Neural cell (in vitro differentiated cells): ENCODE measurements at regions not wholly inside any gene's neighbourhood (a gene's known extent, or its start where the extent isn't known, plus 50 kb on each side); places are given as distances from the start of the nearest gene placed in this dataset.

Experiments used
- H2AFZ ChIP-seq: fragments of 200-600, 300-800 bp; sonication (generic), shearing (Covaris generic); 2 replicates; pipeline ENCODE4 v1.6.0; 2014; ENCODE audit warnings: low read depth, mild to moderate bottlenecking, antibody characterized with exemption, low read length, moderate library complexity
- H3F3A ChIP-seq: fragments of 200-600 bp; shearing (Covaris generic); 2 replicates; pipeline ENCODE4 v1.6.1; 2016; ENCODE audit warnings: mild to moderate bottlenecking, moderate library complexity, mixed read lengths, antibody characterized with exemption, low read length; ENCODE audit not compliant: insufficient read depth, poor library complexity, severe bottlenecking
- H3K27ac ChIP-seq: fragments of 200-600, 300-800 bp; sonication (generic), shearing (Covaris generic); 2 replicates; pipeline ENCODE4 v1.5.1; 2014; ENCODE audit warnings: mild to moderate bottlenecking, low read length, moderate library complexity
- H3K27me3 ChIP-seq: fragments of 300-800, 200-600 bp; sonication (generic), shearing (Covaris generic); 2 replicates; pipeline ENCODE4 v1.6.0; 2014; ENCODE audit warnings: mild to moderate bottlenecking, low read depth, low read length, moderate library complexity; ENCODE audit not compliant: insufficient read depth
- H3K36me3 ChIP-seq: fragments of 300-800, 200-600 bp; sonication (generic), shearing (Covaris generic); 2 replicates; pipeline ENCODE4 v1.5.1; 2014; ENCODE audit warnings: mild to moderate bottlenecking, antibody characterized with exemption, low read length, moderate library complexity; ENCODE audit not compliant: insufficient read depth
- H3K4me2 ChIP-seq: fragments of 300-800, 200-600 bp; sonication (generic), shearing (Covaris generic); 2 replicates; pipeline ENCODE4 v1.6.0; 2014; ENCODE audit warnings: mild to moderate bottlenecking, low read length
- H3K4me3 ChIP-seq: fragments of 300-800, 200-600 bp; sonication (generic), shearing (Covaris generic); 2 replicates; pipeline ENCODE4 v1.5.1; 2014; ENCODE audit warnings: mild to moderate bottlenecking, low read length, moderate library complexity
- H3K79me2 ChIP-seq: fragments of 200-600 bp; shearing (Covaris generic); replicated peaks from 2 replicates; pipeline ENCODE4 v1.6.0; 2014; ENCODE audit warnings: mild to moderate bottlenecking, low read length, moderate library complexity; ENCODE audit not compliant: insufficient read depth
- H3K9ac ChIP-seq: fragments of 300-800, 200-600 bp; sonication (generic), shearing (Covaris generic); 2 replicates; pipeline ENCODE4 v1.6.1; 2016; ENCODE audit warnings: mild to moderate bottlenecking, low read length, mixed read lengths
- H3K9me2 ChIP-seq: fragments of 200-600 bp; shearing (Covaris generic); 2 replicates; pipeline ENCODE4 v1.6.1; 2016; ENCODE audit warnings: mild to moderate bottlenecking, low read length, mixed read lengths; ENCODE audit not compliant: insufficient read depth
- H3K9me3 ChIP-seq: fragments of 200-600, 300-800 bp; sonication (generic), shearing (Covaris generic); 2 replicates; pipeline ENCODE4 v1.6.1; 2016; ENCODE audit warnings: mild to moderate bottlenecking, mixed run types, low read length, moderate library complexity, mixed read lengths
- H4K20me1 ChIP-seq: fragments of 200-600 bp; shearing (Covaris generic); 2 replicates; pipeline ENCODE4 v1.6.1; 2016; ENCODE audit warnings: mild to moderate bottlenecking, mixed run types; ENCODE audit not compliant: insufficient read depth
- CTCF ChIP-seq: fragments of 450-650 bp; IDR thresholded peaks from 2 replicates; pipeline ENCODE4 v1.5.1; 2014; ENCODE audit warnings: antibody characterized with exemption, mild to moderate bottlenecking, moderate library complexity; ENCODE audit not compliant: poor library complexity, severe bottlenecking
- EP300 ChIP-seq: fragments of 450-650 bp; conservative IDR thresholded peaks from 2 replicates; pipeline ENCODE4 v1.6.1; 2014; ENCODE audit warnings: antibody characterized with exemption, mild to moderate bottlenecking, moderate library complexity; ENCODE audit not compliant: poor library complexity, severe bottlenecking
- EZH2 ChIP-seq: fragments of 200-600, 300-800 bp; shearing (Covaris generic), sonication (generic); IDR thresholded peaks from 2 replicates; pipeline ENCODE4 v1.6.1; 2014; ENCODE audit warnings: antibody characterized with exemption, low read length, borderline replicate concordance, mild to moderate bottlenecking; ENCODE audit not compliant: insufficient read depth, poor library complexity, severe bottlenecking
- MXI1 ChIP-seq: fragments of 450-650 bp; conservative IDR thresholded peaks from 2 replicates; pipeline ENCODE4 v1.6.1; 2014; ENCODE audit warnings: antibody characterized with exemption, mild to moderate bottlenecking; ENCODE audit not compliant: poor library complexity, severe bottlenecking
- POLR2AphosphoS5 ChIP-seq: IDR thresholded peaks from 2 replicates; pipeline ENCODE4 v1.6.1; 2012
- RAD21 ChIP-seq: fragments of 450-650 bp; conservative IDR thresholded peaks from 2 replicates; pipeline ENCODE4 v1.6.1; 2014; ENCODE audit warnings: antibody characterized with exemption, mild to moderate bottlenecking, moderate library complexity
- REST ChIP-seq: IDR thresholded peaks from 2 replicates; pipeline ENCODE4 v1.6.1; 2012; ENCODE audit warnings: borderline replicate concordance
- SMC3 ChIP-seq: fragments of 450-650 bp; conservative IDR thresholded peaks from 2 replicates; pipeline ENCODE4 v1.6.1; 2014; ENCODE audit warnings: antibody characterized with exemption, mild to moderate bottlenecking, moderate library complexity; ENCODE audit not compliant: poor library complexity
- TAF1 ChIP-seq: IDR thresholded peaks from 2 replicates; pipeline ENCODE4 v1.6.1; 2012; ENCODE audit warnings: low read depth

- Histone ChIP-seq H3K4me2 (no peak overlapping the region), H3K9ac (no peak overlapping the region), H3K36me3 (no peaks in the 10 kb centered on the region), H2AFZ (no peak overlapping the region), H3K4me3 (no peak overlapping the region), H3K27me3 (no peaks in the 10 kb centered on the region), H3K79me2 (no peaks in the 10 kb centered on the region), H3K9me3 (no peaks in the 10 kb centered on the region), H3K27ac (no peak overlapping the region), H4K20me1 (no peaks in the 10 kb centered on the region), H3K9me2 (no peaks in the 10 kb centered on the region), H3F3A (no peaks in the 10 kb centered on the region)
- TF ChIP-seq REST (no peak), MXI1 (no peak), RAD21 (no peak), TAF1 (no peak), POLR2AphosphoS5 (no peak), SMC3 (no peak), CTCF (no peak), EZH2 (no peak), EP300 (no peak)
Observed at GRCh38 chr2:4188561-4188960, 485.2 kb downstream of the DCDC2C start.

GRCh38 chr2:4190548-4190947 lies 487.2 kb downstream of the DCDC2C start:
- Histone ChIP-seq H3K4me2 (no peak overlapping the region), H3K27ac (no peak overlapping the region), H3K27me3 (no peaks in the 10 kb centered on the region), H3K79me2 (no peaks in the 10 kb centered on the region), H4K20me1 (no peaks in the 10 kb centered on the region), H2AFZ (no peak overlapping the region), H3K4me3 (no peak overlapping the region), H3K9me3 (no peaks in the 10 kb centered on the region), H3K36me3 (no peaks in the 10 kb centered on the region), H3K9ac (no peak overlapping the region), H3K9me2 (no peaks in the 10 kb centered on the region), H3F3A (no peaks in the 10 kb centered on the region)
- TF ChIP-seq EP300 (no peak), CTCF (no peak), POLR2AphosphoS5 (no peak), RAD21 (no peak)
